ENCODE measurements at regions not wholly inside any gene's neighbourhood (a gene's known extent, or its start where the extent isn't known, plus 50 kb on each side); places are given as distances from the start of the nearest gene placed in this dataset.

DNA sequence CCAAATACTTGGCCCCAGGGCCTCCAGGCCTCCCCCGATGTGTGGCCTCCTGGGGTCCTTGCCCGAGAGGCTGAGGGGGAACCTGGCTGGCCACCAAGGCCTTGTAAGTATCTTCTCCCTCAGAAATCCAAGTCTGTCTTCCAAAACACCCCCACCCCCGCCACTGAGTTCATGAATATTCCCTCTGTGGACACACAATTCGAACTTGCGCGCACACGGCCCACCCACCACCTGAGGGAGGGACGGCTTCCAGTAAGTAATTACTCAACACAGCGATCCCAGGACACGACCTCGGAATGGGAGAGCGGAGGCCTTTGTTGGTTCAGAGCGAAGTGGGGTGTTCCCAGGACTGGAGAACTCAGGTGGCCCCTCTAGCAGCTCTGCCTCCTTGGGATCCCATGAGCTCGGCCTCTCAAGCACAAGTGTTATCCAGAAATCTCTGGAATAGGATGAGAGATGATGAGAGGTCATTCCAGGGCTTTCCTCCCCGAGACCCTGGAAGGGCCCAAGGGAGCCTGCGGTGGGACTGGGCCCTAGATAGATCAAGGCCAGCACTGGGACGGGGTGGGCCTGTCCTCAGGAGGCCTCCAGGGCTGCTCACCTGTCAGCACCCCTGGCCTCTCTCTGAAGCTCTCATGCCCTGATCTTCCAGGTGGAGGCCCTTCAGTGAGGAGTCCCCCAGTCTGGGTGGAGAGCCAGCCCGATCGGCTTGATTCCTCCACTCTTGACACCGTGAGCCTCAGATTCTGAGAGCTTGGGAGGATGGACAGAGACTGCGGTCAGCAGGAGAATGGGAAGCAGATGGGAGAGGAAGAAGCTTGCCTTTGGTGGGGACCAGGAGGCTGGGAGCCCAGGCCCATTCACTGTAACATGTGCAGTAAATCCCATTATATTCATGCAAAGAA is 219.0 kb upstream of the RTL1 start:
- in situ Hi-C loops (cut with HindIII; ENCODE audit: low pct_unique_long_range_greater_than_20kb, low sequenced_read_pairs) = no loop called here
- no peak for TF ChIP-seq JUND (IDR thresholded peaks at IDR 0.05; ENCODE audit: low read depth)
- DNase-seq (ENCODE audit: low read depth in 1 of 2, low spot score in 1 of 2) = no peak

GRCh38 chr14:101123618-101124510 is 220.3 kb upstream of the RTL1 start:
- in situ Hi-C loops (cut with HindIII; ENCODE audit: low pct_unique_long_range_greater_than_20kb, low sequenced_read_pairs) = no loop called here
- TF ChIP-seq JUND (IDR thresholded peaks at IDR 0.05; ENCODE audit: low read depth) = no peak
- DNase-seq (ENCODE audit: low read depth in 1 of 2, low spot score in 1 of 2) = no peak

GRCh38 chr14:101124815-101125214 is 221.3 kb upstream of the RTL1 start:
- no peak for TF ChIP-seq JUND (IDR thresholded peaks at IDR 0.05; ENCODE audit: low read depth)
- in situ Hi-C loops (cut with HindIII; ENCODE audit: low pct_unique_long_range_greater_than_20kb, low sequenced_read_pairs) = no loop called here
- no peak for DNase-seq (ENCODE audit: low read depth in 1 of 2, low spot score in 1 of 2)

- TF ChIP-seq JUND (IDR thresholded peaks at IDR 0.05; ENCODE audit: low read depth) = no peak
- no peak for DNase-seq (ENCODE audit: low read depth in 1 of 2, low spot score in 1 of 2)
- in situ Hi-C loops (cut with HindIII; ENCODE audit: low pct_unique_long_range_greater_than_20kb, low sequenced_read_pairs) = no loop called here
Measured at GRCh38 chr14:101125313-101125712, 221.8 kb upstream of the RTL1 start.

DNA sequence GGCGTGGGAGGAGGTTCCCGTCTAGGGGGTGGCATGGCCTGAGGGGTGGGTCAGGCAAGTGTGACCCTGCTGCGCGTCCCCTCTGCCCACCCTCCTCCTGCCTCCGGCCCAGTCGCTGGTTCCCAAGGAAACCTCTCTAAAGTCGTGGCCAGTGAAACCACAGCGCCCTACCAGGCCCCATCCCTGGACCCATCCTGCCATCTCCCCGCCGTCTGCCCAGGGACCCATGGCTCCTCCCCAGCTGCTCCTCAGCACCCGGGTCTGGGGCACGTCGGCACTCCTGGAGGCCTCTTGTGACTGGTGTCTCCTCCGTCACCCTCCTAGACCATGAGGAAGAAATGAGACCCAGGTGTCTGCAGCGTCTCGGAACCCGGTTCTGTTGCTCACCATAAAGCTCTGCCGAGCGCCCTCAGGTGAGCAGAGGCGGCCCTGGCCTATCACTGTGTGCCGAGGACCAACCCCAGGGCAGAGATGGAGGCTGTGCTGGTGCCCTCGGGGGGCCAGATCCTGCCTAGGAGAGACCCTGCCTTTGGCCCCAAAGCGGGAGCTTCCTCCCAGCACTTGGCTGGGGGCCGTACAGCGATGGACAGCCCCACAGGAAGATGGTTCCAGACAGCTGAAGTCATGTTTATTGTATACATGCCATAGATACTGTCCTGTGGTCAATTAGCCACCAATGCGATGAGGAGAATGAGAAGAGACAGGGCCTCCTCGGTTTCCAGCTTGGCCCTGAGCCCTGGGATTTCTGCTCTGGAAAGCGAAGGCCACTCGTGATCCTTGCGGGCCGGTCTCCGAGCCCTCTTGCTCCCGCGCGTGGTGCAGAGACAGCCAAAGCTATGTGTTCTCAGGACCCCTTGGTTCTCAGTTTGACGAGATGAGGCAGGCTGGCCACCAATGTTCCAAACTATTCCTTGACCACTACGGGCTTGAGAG is 222.5 kb upstream of the RTL1 start:
- in situ Hi-C loops (cut with HindIII; ENCODE audit: low pct_unique_long_range_greater_than_20kb, low sequenced_read_pairs) = no loop called here
- no peak for TF ChIP-seq JUND (IDR thresholded peaks at IDR 0.05; ENCODE audit: low read depth)
- DNase-seq (ENCODE audit: low read depth in 1 of 2, low spot score in 1 of 2) = no peak

DNA sequence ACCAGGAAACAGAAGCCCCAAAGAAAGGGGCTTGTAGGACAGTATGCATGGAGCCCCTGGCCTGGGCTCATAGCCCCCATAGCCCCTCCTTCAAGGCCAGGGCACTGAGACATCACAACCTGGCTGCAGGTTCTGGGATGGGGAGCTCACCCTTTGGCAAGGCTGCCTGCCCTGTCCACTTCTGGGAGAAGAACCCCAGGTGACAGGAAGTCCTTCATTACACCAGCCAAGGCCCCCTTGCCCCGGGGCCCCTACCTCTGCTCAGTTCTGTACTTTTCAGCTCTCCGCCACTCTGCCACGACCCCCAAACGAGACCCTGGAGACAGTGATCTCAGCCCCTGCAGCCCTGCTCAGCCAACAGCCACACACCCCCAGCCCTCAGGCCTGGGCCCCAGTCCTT is 223.2 kb upstream of the RTL1 start:
- in situ Hi-C loops (cut with HindIII; ENCODE audit: low pct_unique_long_range_greater_than_20kb, low sequenced_read_pairs) = no loop called here
- DNase-seq (ENCODE audit: low read depth in 1 of 2, low spot score in 1 of 2) = no peak
- TF ChIP-seq JUND (IDR thresholded peaks at IDR 0.05; ENCODE audit: low read depth) = no peak

DNA sequence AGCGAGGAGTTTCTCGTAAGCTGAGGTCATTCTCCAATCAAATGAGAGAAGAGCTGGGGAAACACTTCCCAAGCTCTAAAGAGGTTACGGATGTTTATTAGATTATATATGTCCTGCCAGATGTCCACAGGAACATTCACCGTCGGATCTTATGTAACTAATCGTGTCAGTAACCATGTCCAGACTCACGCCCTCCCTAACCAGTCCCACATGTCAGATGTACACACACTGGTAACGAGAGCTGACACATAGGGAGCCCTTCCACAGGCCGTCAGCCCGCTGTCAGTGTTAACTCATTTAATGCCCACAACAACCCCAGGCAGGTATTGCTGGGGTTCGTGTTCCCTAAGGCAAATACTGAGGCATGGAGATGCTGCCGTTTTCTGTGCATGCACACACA is 223.7 kb upstream of the RTL1 start:
- no peak for TF ChIP-seq JUND (IDR thresholded peaks at IDR 0.05; ENCODE audit: low read depth)
- no peak for DNase-seq (ENCODE audit: low read depth in 1 of 2, low spot score in 1 of 2)
- in situ Hi-C loops (cut with HindIII; ENCODE audit: low pct_unique_long_range_greater_than_20kb, low sequenced_read_pairs) = no loop called here

GRCh38 chr14:101128478-101129321 is 225.2 kb upstream of the RTL1 start:
- no peak for DNase-seq (ENCODE audit: low read depth in 1 of 2, low spot score in 1 of 2)
- in situ Hi-C loops (cut with HindIII; ENCODE audit: low pct_unique_long_range_greater_than_20kb, low sequenced_read_pairs) = no loop called here
- no peak for TF ChIP-seq JUND (IDR thresholded peaks at IDR 0.05; ENCODE audit: low read depth)

DNA sequence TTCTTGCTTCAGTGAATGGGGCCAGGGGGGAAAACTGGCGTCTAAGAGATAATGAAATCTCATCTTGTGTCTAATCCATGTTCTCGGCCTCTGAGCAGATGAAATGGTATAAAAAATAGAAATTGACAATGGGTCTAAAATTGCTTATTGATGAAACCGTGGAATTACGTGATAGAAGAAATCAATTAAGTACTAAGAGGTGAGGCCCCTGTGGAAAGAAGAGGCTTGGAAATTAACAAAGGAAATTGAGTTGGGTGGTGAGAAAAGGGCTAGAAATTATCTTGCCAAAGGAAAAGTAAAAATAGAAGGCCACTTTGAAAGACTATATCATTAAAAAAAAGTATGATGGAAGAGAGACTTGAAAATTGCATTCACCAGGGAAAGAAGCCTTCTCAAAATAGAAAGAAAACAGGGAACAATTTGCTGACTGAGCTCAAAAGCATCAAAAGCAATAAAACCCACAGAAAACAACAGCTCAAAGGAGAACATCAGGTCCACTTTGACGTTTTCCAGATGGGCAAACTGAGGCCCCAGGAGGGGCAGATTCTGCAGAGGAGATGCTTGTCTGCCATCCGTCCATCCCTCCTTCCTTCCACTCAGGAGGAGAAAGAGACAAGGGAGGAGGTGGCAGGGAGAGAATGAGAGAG is 226.1 kb upstream of the RTL1 start:
- no peak for DNase-seq (ENCODE audit: low read depth in 1 of 2, low spot score in 1 of 2)
- no peak for TF ChIP-seq JUND (IDR thresholded peaks at IDR 0.05; ENCODE audit: low read depth)
- in situ Hi-C loops (cut with HindIII; ENCODE audit: low pct_unique_long_range_greater_than_20kb, low sequenced_read_pairs) = no loop called here

- in situ Hi-C loops (cut with HindIII; ENCODE audit: low pct_unique_long_range_greater_than_20kb, low sequenced_read_pairs) = no loop called here
- no peak for TF ChIP-seq JUND (IDR thresholded peaks at IDR 0.05; ENCODE audit: low read depth)
- no peak for DNase-seq (ENCODE audit: low read depth in 1 of 2, low spot score in 1 of 2)
Measured at GRCh38 chr14:101130861-101131260, 227.3 kb upstream of the RTL1 start.

GRCh38 chr14:101131451-101131916 is 228.0 kb upstream of the RTL1 start:
- TF ChIP-seq JUND (IDR thresholded peaks at IDR 0.05; ENCODE audit: low read depth) = no peak
- in situ Hi-C loops (cut with HindIII; ENCODE audit: low pct_unique_long_range_greater_than_20kb, low sequenced_read_pairs) = no loop called here
- DNase-seq (ENCODE audit: low read depth in 1 of 2, low spot score in 1 of 2) = no peak
